Transverse colon (tissue), 4 donors: ENCODE measurements at regions not wholly inside any gene's neighbourhood (a gene's known extent, or its start where the extent isn't known, plus 50 kb on each side); places are given as distances from the start of the nearest gene placed in this dataset.
A peak's percentile ranks its signal among the peaks of the same experiment; 100 is the strongest.

ENCODE experiments used
- DNase-seq: peaks from one replicate; pipeline ENCODE4 v3.0.0-alpha.2; 2019
- H3K27ac ChIP-seq, 4 donors: fragments of 200-600 bp; sonication (generic); 2 replicates each; pipeline ENCODE4 v1.5.1; 2016 to 2018; ENCODE audit warnings: inconsistent platforms in 4 of 4
- H3K27me3 ChIP-seq: fragments of 200-600 bp; sonication (generic); 2 replicates; pipeline ENCODE4 v1.5.1; 2017; ENCODE audit warnings: inconsistent platforms
- H3K36me3 ChIP-seq, 4 donors: fragments of 200-600 bp; sonication (generic); 2 replicates each; pipeline ENCODE4 v1.5.1; 2017 to 2019; ENCODE audit warnings: inconsistent platforms in 4 of 4
- H3K4me1 ChIP-seq, 4 donors: fragments of 200-600 bp; sonication (generic); 2 replicates each; pipeline ENCODE4 v1.5.1; 2017 to 2020; ENCODE audit warnings: inconsistent platforms in 4 of 4
- H3K4me3 ChIP-seq, 4 donors: fragments of 200-600 bp; sonication (generic); 1 replicate in 1 of 4; 2 replicates in 3 of 4; pipeline versions ENCODE4 v1.5.1 to v1.6.1; 2017 to 2019; ENCODE audit warnings: inconsistent platforms in 4 of 4
- H3K9me3 ChIP-seq, 2 donors: fragments of 200-600 bp; sonication (generic); 2 replicates each; pipeline ENCODE4 v1.5.1; 2017 to 2019; ENCODE audit warnings: inconsistent platforms in 2 of 2
- EP300 ChIP-seq: sonication (generic); formaldehyde crosslinking; IDR thresholded peaks from one replicate; pipeline ENCODE4 v1.6.1; 2017; ENCODE audit warnings: antibody characterized with exemption, low read depth
- POLR2A ChIP-seq: fragments of 450-650 bp; IDR thresholded peaks from one replicate; pipeline ENCODE4 v1.6.1; 2016; ENCODE audit warnings: antibody characterized with exemption, mild to moderate bottlenecking, moderate library complexity
- POLR2AphosphoS5 ChIP-seq, 3 donors: sonication (generic); formaldehyde crosslinking; IDR thresholded peaks; one replicate each; pipeline ENCODE4 v1.6.1; 2016; ENCODE audit warnings: antibody characterized with exemption in 3 of 3
- WGBS, 2 donors: methylation state at CpG; one replicate each; pipeline ENCODE4 v1.1.5; 2018; ENCODE audit warnings: low coverage in 1 of 2; 5-methylcytosine and 5-hydroxymethylcytosine counted together
- in situ Hi-C, 4 donors: fragments of 200-750 bp; cut with MboI; loops; one replicate each; pipeline versions ENCODE4 v1.15.0 to v1.15.1; 2017; ENCODE audit warnings: low sequenced_read_pairs in 3 of 4, low pct_ligation_motif_present in 1 of 4, low pct_unique_long_range_greater_than_20kb in 1 of 4
- intact Hi-C: fragments of 100-400 bp; cut with DNase I; formaldehyde crosslinking; loops from one replicate; pipeline ENCODE4 v1.15.1; 2023; ENCODE audit warnings: low total_unique reads
- TF ChIP-seq, protein P1 (sequence below), 5 experiments: fragments of 200-600 bp in 3 of 5; fragments of 450-650 bp in 2 of 5; sonication (generic) in 3 of 5; IDR thresholded peaks; 1 replicate in 2 of 5; 2 replicates in 3 of 5; pipeline ENCODE4 v1.5.1; 2016 to 2017; ENCODE audit warnings: antibody characterized with exemption in 5 of 5, inconsistent platforms in 3 of 5, mild to moderate bottlenecking in 2 of 5, moderate library complexity in 1 of 5

DNA sequence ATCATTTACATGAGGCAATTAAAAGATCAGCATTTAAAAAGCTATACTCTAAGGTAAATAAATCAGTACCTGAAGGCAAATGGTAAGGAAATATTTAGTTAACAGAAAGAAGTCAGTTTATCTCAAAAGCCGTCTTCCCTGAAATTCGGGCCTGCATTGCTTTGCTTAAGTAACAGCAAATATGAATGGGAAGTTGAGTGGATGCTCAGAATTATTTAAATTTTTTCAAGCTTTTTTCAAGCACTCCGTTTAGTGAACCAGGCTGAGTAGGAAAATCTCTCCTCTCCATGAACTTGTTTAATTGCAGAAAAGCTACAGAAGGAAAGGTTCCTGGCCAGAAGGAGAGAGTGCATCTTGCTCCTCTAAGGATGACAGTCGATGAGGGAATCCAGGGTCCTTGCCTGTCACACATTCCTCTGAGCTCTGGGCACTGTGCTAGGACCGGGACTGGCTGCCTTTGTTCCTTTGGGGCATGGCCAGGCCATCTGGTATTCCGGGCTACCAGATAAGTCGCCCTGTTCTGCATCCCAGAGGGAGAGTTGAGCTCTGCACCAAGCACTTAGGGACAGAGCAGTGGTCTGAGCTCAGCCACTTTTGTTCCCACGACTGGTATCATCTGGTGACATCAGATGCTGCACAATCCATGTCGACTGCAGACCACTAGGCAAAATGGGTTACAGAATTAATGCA lies 77.6 kb downstream of the RIN2 start:
- Histone ChIP-seq H3K27me3 (no peaks in the 10 kb centered on the region), H3K36me3 (no peaks in the 10 kb centered on the region), H3K9me3 (no peaks in the 10 kb centered on the region), H3K4me3 (no peak overlapping the region), H3K27ac (no peak overlapping the region), H3K4me1 (peaks cover 0 to 6% (median under 1%) of the 10 kb centered on the region in 4 donors)
- no peak for DNase-seq
- intact Hi-C loops = no loop called here
- WGBS, 2 donors = 74 to 91% methylated on average over 7 to 9 of the region's 9 CpGs
- in situ Hi-C loops = no loop called here
- TF ChIP-seq EP300 (no peak), POLR2AphosphoS5 (IDR thresholded peaks at IDR 0.05) (peak in 2 of 3 donors; percentile 18 to 22)
- TF ChIP-seq, protein P1, sequence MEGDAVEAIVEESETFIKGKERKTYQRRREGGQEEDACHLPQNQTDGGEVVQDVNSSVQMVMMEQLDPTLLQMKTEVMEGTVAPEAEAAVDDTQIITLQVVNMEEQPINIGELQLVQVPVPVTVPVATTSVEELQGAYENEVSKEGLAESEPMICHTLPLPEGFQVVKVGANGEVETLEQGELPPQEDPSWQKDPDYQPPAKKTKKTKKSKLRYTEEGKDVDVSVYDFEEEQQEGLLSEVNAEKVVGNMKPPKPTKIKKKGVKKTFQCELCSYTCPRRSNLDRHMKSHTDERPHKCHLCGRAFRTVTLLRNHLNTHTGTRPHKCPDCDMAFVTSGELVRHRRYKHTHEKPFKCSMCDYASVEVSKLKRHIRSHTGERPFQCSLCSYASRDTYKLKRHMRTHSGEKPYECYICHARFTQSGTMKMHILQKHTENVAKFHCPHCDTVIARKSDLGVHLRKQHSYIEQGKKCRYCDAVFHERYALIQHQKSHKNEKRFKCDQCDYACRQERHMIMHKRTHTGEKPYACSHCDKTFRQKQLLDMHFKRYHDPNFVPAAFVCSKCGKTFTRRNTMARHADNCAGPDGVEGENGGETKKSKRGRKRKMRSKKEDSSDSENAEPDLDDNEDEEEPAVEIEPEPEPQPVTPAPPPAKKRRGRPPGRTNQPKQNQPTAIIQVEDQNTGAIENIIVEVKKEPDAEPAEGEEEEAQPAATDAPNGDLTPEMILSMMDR (IDR thresholded peaks at IDR 0.05) = no peak

DNA sequence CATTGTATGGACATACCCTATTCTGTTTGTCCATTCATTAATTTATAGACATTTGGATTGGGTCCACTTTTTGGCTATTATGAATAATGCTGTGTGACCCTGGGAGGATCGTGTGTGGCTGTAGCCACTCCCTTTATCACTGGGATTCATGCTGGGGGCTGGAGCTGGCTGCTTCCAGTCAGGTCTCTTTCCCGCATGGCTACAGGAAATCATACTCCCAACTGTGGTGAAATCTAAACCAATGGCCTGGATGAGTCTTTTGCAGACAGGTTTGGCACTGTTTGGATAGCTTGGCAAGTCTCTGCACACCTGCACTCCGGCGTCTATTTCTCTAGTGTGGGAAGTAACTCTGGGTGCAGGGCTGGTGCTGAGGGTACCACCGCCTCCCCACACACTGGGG lies 80.4 kb downstream of the RIN2 start:
- DNase-seq = no peak
- Histone ChIP-seq H3K36me3 (no peaks in the 10 kb centered on the region), H3K9me3 (no peaks in the 10 kb centered on the region), H3K4me1 (peaks cover 0 to 2% (median 0%) of the 10 kb centered on the region in 4 donors), H3K27ac (no peak overlapping the region), H3K4me3 (no peak overlapping the region), H3K27me3 (no peaks in the 10 kb centered on the region)
- 86 to 90% methylated on average over 1 to 4 of the region's 5 CpGs for WGBS, 2 donors
- in situ Hi-C loops = no loop called here
- TF ChIP-seq EP300 (no peak), POLR2A (no peak), POLR2AphosphoS5 (IDR thresholded peaks at IDR 0.05) (no peak)
- TF ChIP-seq, protein P1 (IDR thresholded peaks at IDR 0.05) = no peak
- intact Hi-C loops = no loop called here

DNA sequence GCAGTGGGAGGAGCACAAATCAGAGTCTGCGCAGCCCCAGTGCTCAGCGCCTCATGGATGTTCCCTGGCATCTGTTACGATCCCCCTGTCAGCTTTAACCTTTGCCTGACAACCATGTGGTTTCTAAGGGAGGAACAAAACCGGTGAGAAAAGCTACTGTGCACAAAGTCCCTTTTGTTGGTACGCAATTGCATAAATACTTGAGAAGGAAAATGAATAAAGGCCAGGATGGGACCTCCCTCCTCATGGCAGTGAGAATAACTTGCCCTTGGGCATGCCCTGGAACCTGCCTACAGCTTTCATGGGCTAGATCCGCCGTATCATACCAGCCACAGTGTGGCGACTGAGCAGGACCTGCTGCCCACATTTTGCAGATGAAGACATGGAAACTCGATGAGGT lies 81.0 kb downstream of the RIN2 start:
- WGBS, 2 donors = 95 to 100% methylated on average over 2 to 9 of the region's 9 CpGs
- intact Hi-C loops = no loop called here
- H3K27ac ChIP-seq = no peak overlapping the region

DNA sequence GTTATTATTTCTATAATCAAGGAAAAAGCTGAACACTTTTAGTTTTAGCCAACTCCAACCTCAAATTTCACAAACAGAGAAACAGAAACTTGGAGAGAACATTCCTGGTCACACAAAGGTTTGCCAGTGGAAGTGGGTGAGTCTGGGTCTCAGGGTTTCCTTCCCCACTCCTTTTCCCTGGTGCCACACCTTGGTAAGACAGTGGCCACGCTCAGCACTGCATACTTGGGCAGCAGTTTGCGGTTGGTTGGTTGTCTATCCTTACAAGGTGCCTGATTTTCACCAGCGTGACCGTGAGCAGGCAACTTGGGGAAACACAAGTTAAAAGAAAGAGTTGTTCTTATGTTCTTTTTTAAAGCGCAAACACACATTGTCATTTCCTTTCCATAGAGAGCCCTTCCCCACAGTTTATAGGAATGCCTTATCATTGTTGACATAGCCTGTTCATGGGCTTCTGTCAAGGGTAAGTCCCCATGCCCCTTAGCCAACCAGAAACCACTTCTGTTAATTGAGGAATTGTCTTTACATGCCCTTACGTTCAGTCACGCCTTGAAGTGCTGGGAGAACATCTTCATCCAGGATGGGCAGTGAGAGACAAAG lies 82.2 kb downstream of the RIN2 start:
- in situ Hi-C loops = no loop called here

More for the DNA sequence above, 81.0 kb downstream of the RIN2 start:
- Histone ChIP-seq H3K36me3 (no peaks in the 10 kb centered on the region), H3K4me3 (no peak overlapping the region), H3K4me1 (peaks cover 0 to 2% (median 0%) of the 10 kb centered on the region in 4 donors), H3K9me3 (no peaks in the 10 kb centered on the region), H3K27me3 (no peaks in the 10 kb centered on the region)
- TF ChIP-seq EP300 = no peak
- TF ChIP-seq POLR2AphosphoS5 (IDR thresholded peaks at IDR 0.05) = no peak
- TF ChIP-seq POLR2A = no peak
- TF ChIP-seq, protein P1 (IDR thresholded peaks at IDR 0.05) = no peak
- in situ Hi-C loops = no loop called here
- DNase-seq = no peak

More for the DNA sequence above, 82.2 kb downstream of the RIN2 start:
- intact Hi-C loops = no loop called here
- DNase-seq = no peak
- TF ChIP-seq, protein P1 (IDR thresholded peaks at IDR 0.05) = no peak
- TF ChIP-seq POLR2A (no peak), EP300 (no peak), POLR2AphosphoS5 (IDR thresholded peaks at IDR 0.05) (no peak)
- 78% methylated on average over 7 of the region's 7 CpGs; no CpG with 5 or more reads in 1 of the 2 donors for WGBS, 2 donors
- Histone ChIP-seq H3K27ac (no peak overlapping the region), H3K9me3 (no peaks in the 10 kb centered on the region), H3K36me3 (no peaks in the 10 kb centered on the region), H3K4me1 (peaks cover 0 to 2% (median 0%) of the 10 kb centered on the region in 4 donors), H3K4me3 (no peak overlapping the region), H3K27me3 (no peaks in the 10 kb centered on the region)
